ENCODE measurements at regions not wholly inside any gene's neighbourhood (a gene's known extent, or its start where the extent isn't known, plus 50 kb on each side); places are given as distances from the start of the nearest gene placed in this dataset.

GRCh38 chr4:156594624-156595023 is 377.0 kb downstream of the PDGFC start:
- TF ChIP-seq CTCF (IDR thresholded peaks at IDR 0.05 in 4 of 5, conservative IDR thresholded peaks at IDR 0.05 in 1 of 5) (no peak), POLR2A (IDR thresholded peaks at IDR 0.05) (no peak)

All from gastrocnemius medialis (tissue), 4 donors.